Osteocyte (in vitro differentiated cells): ENCODE measurements at regions not wholly inside any gene's neighbourhood (a gene's known extent, or its start where the extent isn't known, plus 50 kb on each side); places are given as distances from the start of the nearest gene placed in this dataset.

ENCODE experiments used
- DNase-seq: peaks from one replicate; pipeline ENCODE4 v3.0.0; 2021; ENCODE audit warnings: mixed read lengths; ENCODE audit not compliant: unreplicated experiment; ENCODE audit errors: extremely low spot score
- H3K27ac Mint-ChIP-seq: one replicate; pipeline ENCODE4 v1.8.0; 2021; ENCODE audit warnings: mild to moderate bottlenecking, mixed read lengths; ENCODE audit not compliant: unreplicated experiment
- H3K27me3 Mint-ChIP-seq: one replicate; pipeline ENCODE4 v1.8.0; 2021; ENCODE audit warnings: mixed read lengths; ENCODE audit not compliant: unreplicated experiment
- H3K36me3 Mint-ChIP-seq: one replicate; pipeline ENCODE4 v1.8.0; 2021; ENCODE audit warnings: mixed read lengths; ENCODE audit not compliant: unreplicated experiment
- H3K4me1 Mint-ChIP-seq: one replicate; pipeline ENCODE4 v1.8.0; 2021; ENCODE audit warnings: mixed read lengths; ENCODE audit not compliant: unreplicated experiment
- H3K4me3 Mint-ChIP-seq: one replicate; pipeline ENCODE4 v1.8.0; 2021; ENCODE audit warnings: mild to moderate bottlenecking, moderate library complexity, mixed read lengths; ENCODE audit not compliant: unreplicated experiment
- H3K9me3 Mint-ChIP-seq: one replicate; pipeline ENCODE4 v1.8.0; 2021; ENCODE audit warnings: mixed read lengths; ENCODE audit not compliant: unreplicated experiment
- TF ChIP-seq, protein P1 (sequence below): fragments of 200-600 bp; sonication (generic); IDR thresholded peaks from 2 replicates; pipeline ENCODE4 v1.5.0; 2021; ENCODE audit warnings: antibody characterized with exemption, mild to moderate bottlenecking, moderate library complexity

DNA sequence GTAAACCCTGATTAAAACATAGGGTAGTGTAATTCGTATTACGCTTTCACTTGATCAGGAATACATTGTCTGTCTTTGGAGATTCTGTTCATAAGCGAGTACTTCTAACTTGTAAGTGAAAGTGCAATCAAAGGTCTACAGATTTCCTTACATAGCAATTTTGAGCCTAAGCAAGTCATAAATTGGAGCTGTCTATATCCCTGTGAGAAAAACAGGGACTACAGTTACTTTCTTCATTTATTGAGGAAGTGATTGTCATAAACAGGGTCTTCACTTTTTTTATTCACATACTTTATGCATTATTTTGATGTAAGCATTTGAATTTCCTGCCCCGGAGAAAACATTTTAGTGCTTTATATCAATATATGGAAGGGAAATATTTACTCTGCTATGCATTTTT is 670.4 kb downstream of the CBLN2 start:
- Mint-ChIP-seq H3K4me3 (no peak overlapping the region), H3K27me3 (no peaks in the 10 kb centered on the region), H3K27ac (no peak overlapping the region), H3K36me3 (no peaks in the 10 kb centered on the region), H3K9me3 (no peaks in the 10 kb centered on the region), H3K4me1 (no peaks in the 10 kb centered on the region)
- DNase-seq: no peak
- TF ChIP-seq, protein P1, sequence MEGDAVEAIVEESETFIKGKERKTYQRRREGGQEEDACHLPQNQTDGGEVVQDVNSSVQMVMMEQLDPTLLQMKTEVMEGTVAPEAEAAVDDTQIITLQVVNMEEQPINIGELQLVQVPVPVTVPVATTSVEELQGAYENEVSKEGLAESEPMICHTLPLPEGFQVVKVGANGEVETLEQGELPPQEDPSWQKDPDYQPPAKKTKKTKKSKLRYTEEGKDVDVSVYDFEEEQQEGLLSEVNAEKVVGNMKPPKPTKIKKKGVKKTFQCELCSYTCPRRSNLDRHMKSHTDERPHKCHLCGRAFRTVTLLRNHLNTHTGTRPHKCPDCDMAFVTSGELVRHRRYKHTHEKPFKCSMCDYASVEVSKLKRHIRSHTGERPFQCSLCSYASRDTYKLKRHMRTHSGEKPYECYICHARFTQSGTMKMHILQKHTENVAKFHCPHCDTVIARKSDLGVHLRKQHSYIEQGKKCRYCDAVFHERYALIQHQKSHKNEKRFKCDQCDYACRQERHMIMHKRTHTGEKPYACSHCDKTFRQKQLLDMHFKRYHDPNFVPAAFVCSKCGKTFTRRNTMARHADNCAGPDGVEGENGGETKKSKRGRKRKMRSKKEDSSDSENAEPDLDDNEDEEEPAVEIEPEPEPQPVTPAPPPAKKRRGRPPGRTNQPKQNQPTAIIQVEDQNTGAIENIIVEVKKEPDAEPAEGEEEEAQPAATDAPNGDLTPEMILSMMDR: no peak

DNA sequence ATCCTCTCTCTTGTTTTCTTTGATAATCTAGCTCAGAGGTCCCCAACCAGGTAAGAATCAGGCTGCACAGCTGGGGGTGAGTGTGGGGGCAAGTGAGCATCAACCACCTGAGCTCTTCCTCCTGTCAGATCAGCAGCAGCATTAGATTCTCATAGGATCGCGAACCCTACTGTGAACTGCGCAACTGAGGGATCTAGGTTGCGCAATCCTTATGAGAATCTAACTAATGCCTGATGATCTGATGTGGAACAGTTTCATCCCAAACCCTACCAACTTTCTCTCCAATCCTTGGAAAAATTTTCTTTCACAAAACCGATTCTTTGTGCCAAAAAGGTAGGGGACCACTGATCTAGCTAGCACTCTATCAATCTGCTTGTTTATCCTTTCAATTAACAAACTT is 678.3 kb downstream of the CBLN2 start:
- H3K27me3 Mint-ChIP-seq: no peaks in the 10 kb centered on the region
- TF ChIP-seq, protein P1: no peak
- no peaks in the 10 kb centered on the region for H3K36me3 Mint-ChIP-seq
- no peaks in the 10 kb centered on the region for H3K4me1 Mint-ChIP-seq
- H3K4me3 Mint-ChIP-seq: no peak overlapping the region
- no peak for DNase-seq
- H3K27ac Mint-ChIP-seq: no peak overlapping the region
- H3K9me3 Mint-ChIP-seq: peaks cover 7% of the 10 kb centered on the region

DNA sequence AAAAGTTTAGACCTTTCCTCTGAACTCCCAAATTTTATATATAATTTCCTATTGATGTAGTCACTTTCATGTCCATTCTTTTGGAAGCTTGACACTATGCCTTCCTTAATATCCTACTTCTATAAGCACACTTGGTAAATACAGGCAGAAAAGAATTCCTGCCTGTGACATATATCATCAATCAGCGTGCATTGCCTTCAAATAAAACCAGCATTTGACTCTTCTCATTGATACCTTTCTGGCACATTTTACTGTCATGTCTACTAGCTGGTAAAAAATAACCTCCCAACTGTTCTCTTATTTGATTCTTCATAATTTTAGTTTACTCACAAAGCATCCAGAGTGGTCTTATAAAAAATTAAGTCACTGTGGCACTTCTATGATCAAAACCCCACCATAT is 693.5 kb downstream of the CBLN2 start:
- Mint-ChIP-seq H3K36me3 (no peaks in the 10 kb centered on the region), H3K4me1 (no peaks in the 10 kb centered on the region)
- no peak for DNase-seq

DNA sequence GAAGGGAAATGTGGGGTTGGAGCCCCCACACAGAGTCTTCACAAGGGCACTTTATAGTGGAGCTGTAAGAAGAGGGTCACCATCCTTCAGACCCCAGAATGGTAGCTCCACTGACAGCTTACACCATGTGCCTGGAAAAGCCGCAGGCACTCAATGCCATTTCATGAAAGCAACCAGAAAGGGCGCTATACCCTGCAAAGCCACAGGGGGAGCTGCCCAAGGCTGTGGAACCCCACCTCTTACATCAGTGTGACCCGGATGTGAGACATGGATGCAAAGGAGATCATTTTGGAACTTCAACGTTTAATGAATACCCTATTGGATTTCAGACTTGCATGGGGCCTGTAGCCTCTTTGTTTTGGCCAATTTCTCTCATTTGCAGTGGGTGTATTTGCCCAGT is 694.7 kb downstream of the CBLN2 start:
- Mint-ChIP-seq H3K9me3 (peaks cover 48% of the 10 kb centered on the region), H3K4me1 (no peaks in the 10 kb centered on the region), H3K27ac (no peak overlapping the region), H3K4me3 (no peak overlapping the region), H3K27me3 (no peaks in the 10 kb centered on the region), H3K36me3 (no peaks in the 10 kb centered on the region)
- no peak for DNase-seq
- TF ChIP-seq, protein P1: no peak

More for the DNA sequence above, 693.5 kb downstream of the CBLN2 start:
- TF ChIP-seq, protein P1: no peak
- Mint-ChIP-seq H3K4me3 (no peak overlapping the region), H3K27ac (no peak overlapping the region), H3K9me3 (peaks cover 52% of the 10 kb centered on the region), H3K27me3 (no peaks in the 10 kb centered on the region)

DNA sequence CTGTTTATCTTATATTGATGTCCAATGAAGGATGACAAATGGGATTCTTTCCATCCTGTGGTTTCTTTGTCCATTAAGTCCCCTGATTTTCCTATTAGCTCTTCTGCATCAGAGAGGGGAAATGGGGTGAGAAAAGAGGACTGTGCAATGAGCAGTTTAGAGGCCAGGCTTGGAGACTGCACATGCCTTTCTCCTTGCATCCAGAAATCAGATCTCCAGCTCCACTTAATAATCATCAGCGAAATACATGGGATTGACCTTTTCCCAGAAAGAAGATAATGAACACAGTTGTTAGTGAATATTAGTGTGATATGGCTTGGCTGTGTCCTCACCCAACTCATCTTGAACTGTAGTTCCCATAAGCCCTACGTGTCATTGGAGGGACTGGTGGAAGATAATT is 697.4 kb downstream of the CBLN2 start:
- TF ChIP-seq, protein P1: no peak
- Mint-ChIP-seq H3K4me3 (no peak overlapping the region), H3K27me3 (no peaks in the 10 kb centered on the region), H3K9me3 (peaks cover 31% of the 10 kb centered on the region), H3K4me1 (no peaks in the 10 kb centered on the region), H3K36me3 (no peaks in the 10 kb centered on the region), H3K27ac (no peak overlapping the region)
- no peak for DNase-seq
